VCaP (cell line): ENCODE measurements at regions not wholly inside any gene's neighbourhood (a gene's known extent, or its start where the extent isn't known, plus 50 kb on each side); places are given as distances from the start of the nearest gene placed in this dataset.
"Not testable (repeated sequence)": the region's sequence is repeated elsewhere in the genome, so short reads cannot be mapped to it uniquely, and the experiment has no call there.

ENCODE experiments used
- H3K27ac ChIP-seq: fragments of 450-650 bp; 2 replicates; pipeline ENCODE4 v1.5.1; 2017
- CTCF ChIP-seq: fragments of 450-650 bp; conservative IDR thresholded peaks from 2 replicates; pipeline ENCODE4 v1.5.1; 2017; ENCODE audit warnings: mild to moderate bottlenecking, moderate library complexity

- no peak for TF ChIP-seq CTCF
- no peak overlapping the region for H3K27ac ChIP-seq
Measured at GRCh38 chr2:16053437-16054257, 113.3 kb downstream of the MYCN start.

GRCh38 chr2:16052571-16053052, 112.3 kb downstream of the MYCN start:
- not testable (repeated sequence) for H3K27ac ChIP-seq

GRCh38 chr2:16051841-16052564, 111.7 kb downstream of the MYCN start:
- TF ChIP-seq CTCF = no peak
- H3K27ac ChIP-seq = no peak overlapping the region

- H3K27ac ChIP-seq = no peak overlapping the region
- TF ChIP-seq CTCF = no peak
Measured at GRCh38 chr2:16050908-16051489, 110.6 kb downstream of the MYCN start.

- no peak overlapping the region for H3K27ac ChIP-seq
- TF ChIP-seq CTCF = no peak
Measured at GRCh38 chr2:16050261-16050907, 110.0 kb downstream of the MYCN start.

GRCh38 chr2:16049406-16049805, 109.1 kb downstream of the MYCN start:
- TF ChIP-seq CTCF = no peak
- H3K27ac ChIP-seq = no peak overlapping the region

GRCh38 chr2:16048466-16048865, 108.1 kb downstream of the MYCN start:
- no peak overlapping the region for H3K27ac ChIP-seq
- TF ChIP-seq CTCF = no peak
